NCI-H226 (cell line): ENCODE measurements at regions not wholly inside any gene's neighbourhood (a gene's known extent, or its start where the extent isn't known, plus 50 kb on each side); places are given as distances from the start of the nearest gene placed in this dataset.

Source experiments
- DNase-seq: peaks from one replicate; pipeline ENCODE4 v3.0.0-alpha.2; 2015

DNA sequence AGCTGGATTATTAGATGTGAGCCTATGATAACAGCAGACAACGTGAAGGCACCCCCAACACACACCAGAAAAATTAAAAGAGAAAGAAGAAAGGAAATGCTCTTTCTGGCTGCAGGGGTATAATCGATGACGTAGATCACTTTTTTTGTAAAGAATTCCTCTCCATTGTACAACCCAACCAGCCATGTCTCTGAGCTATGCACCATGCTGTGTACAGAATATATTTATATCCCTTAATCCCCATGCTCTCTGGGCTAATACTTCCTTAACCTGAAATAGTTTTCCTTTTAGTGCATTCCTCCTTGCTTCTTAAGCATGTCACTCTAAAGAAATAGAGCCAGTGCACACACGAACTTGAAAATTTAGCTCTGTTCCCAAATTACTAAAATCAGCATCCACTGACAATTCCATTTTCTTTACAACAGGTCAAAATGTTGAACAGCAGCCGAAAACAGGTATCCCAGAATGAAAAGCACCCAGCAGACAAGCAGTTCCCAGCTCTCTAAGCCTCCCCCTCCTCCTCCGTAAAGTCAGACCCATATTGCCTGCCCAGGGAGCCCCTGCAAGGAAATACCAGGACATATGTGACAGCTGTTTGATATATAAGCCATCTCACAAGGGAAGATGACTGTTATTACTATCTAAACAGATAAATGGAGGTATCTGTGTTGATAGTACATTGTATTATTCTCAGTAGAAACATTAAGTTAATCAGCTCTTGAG is 247.4 kb upstream of the RAB6C start:
- no peak for DNase-seq

DNA sequence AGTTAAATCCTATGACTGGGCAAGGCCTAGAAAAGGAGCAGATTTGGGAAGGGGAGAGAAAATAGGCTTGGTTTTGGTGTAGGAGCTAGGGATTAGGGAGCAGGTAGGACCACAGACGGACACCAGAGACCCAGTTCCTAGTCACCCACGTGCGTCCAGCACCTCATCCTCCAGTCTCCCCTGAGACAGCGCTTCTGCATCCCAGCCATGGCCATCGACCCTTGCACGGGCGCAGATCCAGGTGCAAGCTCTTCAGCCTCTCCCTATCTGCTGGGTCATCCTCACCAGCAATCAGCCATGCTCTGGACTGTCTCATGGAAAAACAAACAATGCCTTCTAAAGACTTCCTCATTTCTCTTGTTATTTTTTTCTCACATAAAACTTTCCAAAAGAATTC is 246.8 kb upstream of the RAB6C start:
- no peak for DNase-seq

- no peak for DNase-seq
Measured at GRCh38 chr2:129733041-129733440, 246.4 kb upstream of the RAB6C start.

- no peak for DNase-seq
Measured at GRCh38 chr2:129733579-129733978, 245.9 kb upstream of the RAB6C start.

- DNase-seq: no peak
Measured at GRCh38 chr2:129734343-129735034, 245.0 kb upstream of the RAB6C start.

GRCh38 chr2:129735576-129735975 is 243.9 kb upstream of the RAB6C start:
- DNase-seq: no peak

- DNase-seq: no peak
Measured at GRCh38 chr2:129737660-129738527, 241.6 kb upstream of the RAB6C start.

GRCh38 chr2:129738799-129739198 is 240.7 kb upstream of the RAB6C start:
- DNase-seq: no peak

DNA sequence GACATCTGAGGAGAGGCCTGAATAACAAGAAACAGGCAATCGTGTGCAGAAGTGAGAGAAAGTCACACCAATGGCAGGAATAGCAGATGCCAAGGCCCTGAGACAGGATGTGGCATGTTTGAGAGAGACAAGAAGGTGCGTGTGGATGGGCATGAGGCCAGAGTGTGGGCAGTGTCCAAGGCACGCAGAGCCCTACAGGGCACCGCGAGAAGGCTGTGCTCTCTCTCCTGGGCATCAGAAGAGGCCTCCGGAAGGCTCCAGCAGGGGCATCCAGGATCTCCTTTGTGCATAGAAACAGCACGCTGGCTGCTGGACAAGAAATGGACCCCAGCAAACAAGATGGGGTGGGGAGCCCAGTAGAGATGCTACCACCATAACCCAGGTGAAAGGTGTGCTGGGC is 239.0 kb upstream of the RAB6C start:
- DNase-seq: no peak

- no peak for DNase-seq
Measured at GRCh38 chr2:129741165-129741564, 238.3 kb upstream of the RAB6C start.

DNA sequence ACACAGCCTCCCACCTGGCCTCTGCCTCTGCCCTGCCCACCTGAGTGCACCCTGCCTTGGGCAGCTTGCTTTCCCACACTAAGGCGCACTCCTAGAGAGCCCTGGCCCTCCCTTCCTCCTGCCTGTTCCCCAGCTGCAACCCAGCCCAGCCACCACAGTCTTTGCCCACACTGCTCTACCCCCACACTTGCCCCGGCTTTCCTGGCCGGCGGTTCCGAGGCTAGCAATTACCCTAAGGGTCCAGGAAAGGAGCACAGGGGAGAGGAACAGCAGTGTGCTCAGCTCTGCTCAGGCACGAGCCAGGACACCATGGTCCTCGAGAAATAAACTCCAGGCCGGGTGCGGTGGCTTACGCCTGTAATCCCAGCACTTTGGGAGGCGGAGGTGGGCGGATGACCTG is 237.8 kb upstream of the RAB6C start:
- DNase-seq: no peak

DNA sequence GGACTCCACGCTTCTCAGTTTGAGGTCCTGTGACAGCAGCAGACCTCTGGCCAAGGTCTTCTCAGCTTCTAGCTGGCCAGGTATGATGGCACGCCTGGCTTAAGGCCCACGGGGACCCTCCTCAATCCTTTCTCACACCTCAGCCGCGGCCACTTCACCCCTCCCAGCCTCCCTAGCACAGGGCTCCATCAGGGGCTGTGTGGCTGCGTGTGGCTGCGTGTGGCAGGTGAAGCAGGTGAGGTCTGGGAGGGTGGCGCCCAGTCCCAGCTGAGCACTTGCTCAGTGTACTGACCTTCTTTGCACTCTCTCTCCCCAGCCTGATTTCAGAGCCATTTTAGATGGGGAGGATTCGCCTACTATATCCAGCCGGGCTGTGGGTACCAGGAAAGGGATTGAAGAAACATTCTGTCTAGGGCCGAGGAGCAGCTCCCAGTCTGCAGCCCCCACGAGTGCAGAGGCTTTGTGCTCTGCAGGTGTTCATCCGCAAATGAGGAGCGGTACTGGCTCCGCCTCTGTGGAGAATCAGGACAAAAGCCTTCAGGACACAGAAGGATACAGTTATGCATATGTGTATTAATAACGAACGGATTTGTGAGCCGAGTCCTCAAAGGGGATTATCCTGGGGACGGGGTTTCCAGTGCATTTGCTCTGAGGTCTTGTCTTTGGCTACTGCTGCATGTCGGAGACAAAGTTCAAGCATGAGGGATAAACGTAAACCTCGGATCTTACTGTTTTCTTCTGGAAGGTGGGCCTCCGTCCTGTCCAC is 236.9 kb upstream of the RAB6C start:
- DNase-seq: no peak

- no peak for DNase-seq
Measured at GRCh38 chr2:129744141-129744540, 235.3 kb upstream of the RAB6C start.

GRCh38 chr2:129744649-129745048 is 234.8 kb upstream of the RAB6C start:
- no peak for DNase-seq

- DNase-seq: no peak
Measured at GRCh38 chr2:129747500-129748125, 231.9 kb upstream of the RAB6C start.

- no peak for DNase-seq
Measured at GRCh38 chr2:129748250-129748649, 231.2 kb upstream of the RAB6C start.

- no peak for DNase-seq
Measured at GRCh38 chr2:129748653-129749052, 230.8 kb upstream of the RAB6C start.

DNA sequence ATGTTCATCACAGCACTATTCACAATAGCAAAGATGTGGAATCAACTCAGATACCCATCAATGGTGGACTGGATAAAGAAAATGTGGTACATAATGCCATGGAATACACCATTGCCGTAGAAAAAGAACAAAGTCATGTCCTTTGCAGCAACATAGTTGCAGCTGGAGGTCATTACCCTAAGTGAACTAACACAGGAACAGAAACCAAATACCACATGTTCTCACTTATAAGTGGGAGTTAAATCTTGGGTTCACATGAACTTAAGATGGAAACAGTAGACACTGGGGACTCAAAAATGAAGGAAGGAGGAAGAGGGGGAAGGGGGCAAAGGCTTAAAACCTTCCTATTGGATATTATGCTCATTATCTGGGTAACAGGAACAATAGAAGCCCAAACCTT is 228.1 kb upstream of the RAB6C start:
- no peak for DNase-seq

- DNase-seq: no peak
Measured at GRCh38 chr2:129752176-129752575, 227.3 kb upstream of the RAB6C start.

DNA sequence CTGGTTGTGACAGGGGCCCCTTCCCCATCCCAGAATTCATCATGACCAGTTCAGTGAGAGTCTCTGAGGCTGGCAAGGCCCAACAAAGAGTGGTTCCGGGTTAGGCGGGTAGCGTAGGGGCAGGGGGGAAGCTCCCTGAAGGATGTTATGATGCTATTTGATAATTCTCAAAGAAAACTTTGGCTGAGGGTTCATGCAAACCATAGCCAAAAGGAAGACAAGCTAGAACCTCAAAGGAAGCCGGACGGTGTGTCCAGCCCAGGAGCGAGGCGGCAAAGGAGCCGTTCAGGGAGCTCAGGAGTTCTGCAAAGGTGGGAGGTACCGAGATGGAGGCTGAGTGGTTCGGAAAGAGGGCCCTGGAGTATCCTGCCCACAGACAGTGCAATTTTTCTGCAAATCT is 226.8 kb upstream of the RAB6C start:
- DNase-seq: no peak

DNA sequence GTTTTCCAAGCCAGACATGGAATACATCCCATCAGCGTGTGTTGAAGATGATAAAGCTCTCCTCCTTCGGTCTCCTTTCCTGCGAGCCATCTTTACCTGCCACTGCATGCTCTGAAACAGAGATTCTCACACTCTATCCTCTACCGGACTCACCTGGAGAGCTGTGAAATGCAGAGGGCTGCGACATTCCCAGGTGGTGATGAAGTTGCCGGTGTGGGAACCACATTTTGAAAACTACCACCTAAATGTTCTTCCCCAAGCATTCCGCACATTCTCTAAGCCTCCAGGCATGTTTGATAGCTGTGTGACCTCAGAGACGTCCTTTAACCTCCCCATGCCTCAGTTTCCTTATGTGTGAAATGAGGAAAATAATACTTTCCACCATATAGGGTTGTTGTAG is 226.2 kb upstream of the RAB6C start:
- DNase-seq: no peak

DNA sequence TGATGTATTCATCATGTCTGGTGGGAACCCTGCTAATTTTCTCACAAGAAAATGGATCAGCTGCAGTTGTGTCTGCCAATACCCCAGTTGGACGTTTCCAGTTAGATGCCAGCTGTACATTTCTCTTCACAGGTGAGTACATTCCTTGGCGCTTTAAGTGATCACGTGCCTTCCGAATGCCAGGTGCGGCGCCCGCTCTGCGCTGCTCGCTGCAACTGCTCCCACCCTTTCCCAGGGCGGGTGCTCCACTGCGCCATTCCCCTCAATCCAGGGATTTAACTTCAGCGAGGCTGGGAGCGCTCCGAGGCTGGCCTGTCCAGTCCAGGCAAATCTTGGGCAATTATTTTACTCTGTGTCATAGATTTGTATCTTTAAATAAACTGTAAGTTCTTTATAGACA is 225.0 kb upstream of the RAB6C start:
- DNase-seq: no peak

DNA sequence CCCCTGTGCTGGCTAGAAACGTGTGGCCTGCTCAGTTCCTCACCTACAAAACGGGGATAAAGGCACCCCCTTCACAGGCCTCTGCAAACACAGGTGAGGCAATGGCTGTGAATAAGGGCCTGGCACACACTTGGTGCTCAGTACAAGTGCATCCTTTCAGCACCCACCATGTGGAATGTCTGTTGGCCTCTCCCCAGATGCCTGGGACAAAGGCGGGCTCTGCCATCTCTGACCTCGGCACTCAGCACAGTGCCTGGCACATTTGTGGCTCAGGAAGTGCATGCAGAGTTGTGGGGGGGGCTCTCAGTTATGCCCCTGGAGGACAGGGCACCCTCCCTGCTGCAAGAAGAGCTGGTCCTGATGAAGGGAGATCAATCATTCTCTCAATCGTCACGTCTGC is 224.6 kb upstream of the RAB6C start:
- DNase-seq: no peak
